Retinal pigment epithelial cell (primary cell): ENCODE measurements at regions not wholly inside any gene's neighbourhood (a gene's known extent, or its start where the extent isn't known, plus 50 kb on each side); places are given as distances from the start of the nearest gene placed in this dataset.

Experiments used
- DNase-seq: peaks from one replicate; pipeline ENCODE4 v3.0.0-alpha.2; 2010; ENCODE audit warnings: low read depth
- H3K4me3 ChIP-seq: 2 replicates; pipeline ENCODE4 v1.5.1; 2011; ENCODE audit warnings: mild to moderate bottlenecking, low read length, control low read depth, moderate library complexity
- TF ChIP-seq, protein P1 (sequence below): conservative IDR thresholded peaks from 2 replicates; pipeline ENCODE4 v1.5.1; 2011; ENCODE audit warnings: low read depth, low read length, control low read depth, inconsistent platforms

DNA sequence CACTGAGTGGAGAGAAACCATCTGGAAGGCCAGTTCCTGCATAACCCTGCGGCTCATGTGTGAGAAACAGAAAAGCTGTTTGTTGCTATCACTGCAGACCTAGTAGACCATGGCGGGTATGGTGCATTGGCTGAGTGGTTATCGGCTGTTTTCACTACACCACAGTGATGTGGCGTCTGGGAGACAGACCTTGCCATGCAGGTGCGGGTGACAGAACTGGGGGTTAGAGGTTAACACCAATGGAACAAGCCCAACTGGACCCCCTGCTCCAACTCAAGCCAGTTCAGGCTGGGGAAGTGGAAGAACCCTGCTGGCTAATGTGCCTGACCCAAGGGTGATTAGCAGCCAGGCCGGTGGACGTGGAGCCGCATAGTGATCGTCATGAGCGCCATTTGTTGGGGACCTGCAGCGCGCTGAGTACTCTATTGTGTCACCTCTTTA, 91.9 kb downstream of the IRF8 start:
- TF ChIP-seq, protein P1, sequence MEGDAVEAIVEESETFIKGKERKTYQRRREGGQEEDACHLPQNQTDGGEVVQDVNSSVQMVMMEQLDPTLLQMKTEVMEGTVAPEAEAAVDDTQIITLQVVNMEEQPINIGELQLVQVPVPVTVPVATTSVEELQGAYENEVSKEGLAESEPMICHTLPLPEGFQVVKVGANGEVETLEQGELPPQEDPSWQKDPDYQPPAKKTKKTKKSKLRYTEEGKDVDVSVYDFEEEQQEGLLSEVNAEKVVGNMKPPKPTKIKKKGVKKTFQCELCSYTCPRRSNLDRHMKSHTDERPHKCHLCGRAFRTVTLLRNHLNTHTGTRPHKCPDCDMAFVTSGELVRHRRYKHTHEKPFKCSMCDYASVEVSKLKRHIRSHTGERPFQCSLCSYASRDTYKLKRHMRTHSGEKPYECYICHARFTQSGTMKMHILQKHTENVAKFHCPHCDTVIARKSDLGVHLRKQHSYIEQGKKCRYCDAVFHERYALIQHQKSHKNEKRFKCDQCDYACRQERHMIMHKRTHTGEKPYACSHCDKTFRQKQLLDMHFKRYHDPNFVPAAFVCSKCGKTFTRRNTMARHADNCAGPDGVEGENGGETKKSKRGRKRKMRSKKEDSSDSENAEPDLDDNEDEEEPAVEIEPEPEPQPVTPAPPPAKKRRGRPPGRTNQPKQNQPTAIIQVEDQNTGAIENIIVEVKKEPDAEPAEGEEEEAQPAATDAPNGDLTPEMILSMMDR, result no peak
- no peak overlapping the region for H3K4me3 ChIP-seq
- no peak for DNase-seq

DNA sequence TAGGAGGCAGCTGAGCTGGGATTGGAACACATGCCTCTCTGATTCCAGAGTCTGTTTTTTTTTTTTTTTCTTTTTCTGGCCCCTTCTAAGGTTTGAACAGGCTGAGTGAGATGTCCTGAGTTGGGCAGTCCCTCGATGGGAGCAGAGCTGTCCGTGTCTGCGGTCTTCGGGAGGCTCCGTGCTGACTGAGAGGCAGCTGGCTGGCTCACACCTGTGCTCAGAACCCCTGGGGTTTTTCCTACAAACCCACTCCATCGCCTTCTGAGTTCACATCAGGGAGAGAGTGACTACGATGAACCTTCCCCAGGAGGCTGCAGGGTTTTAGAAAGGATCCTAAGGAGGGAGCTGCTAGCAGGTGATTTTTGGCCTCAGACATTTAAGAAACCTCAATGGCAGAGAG, 92.5 kb downstream of the IRF8 start:
- no peak for DNase-seq
- no peak overlapping the region for H3K4me3 ChIP-seq
- TF ChIP-seq, protein P1, result no peak

- TF ChIP-seq, protein P1, result no peak
- no peak overlapping the region for H3K4me3 ChIP-seq
- no peak for DNase-seq
These were observed 92.9 kb downstream of the IRF8 start for GRCh38 chr16:85991856-85992255.

DNA sequence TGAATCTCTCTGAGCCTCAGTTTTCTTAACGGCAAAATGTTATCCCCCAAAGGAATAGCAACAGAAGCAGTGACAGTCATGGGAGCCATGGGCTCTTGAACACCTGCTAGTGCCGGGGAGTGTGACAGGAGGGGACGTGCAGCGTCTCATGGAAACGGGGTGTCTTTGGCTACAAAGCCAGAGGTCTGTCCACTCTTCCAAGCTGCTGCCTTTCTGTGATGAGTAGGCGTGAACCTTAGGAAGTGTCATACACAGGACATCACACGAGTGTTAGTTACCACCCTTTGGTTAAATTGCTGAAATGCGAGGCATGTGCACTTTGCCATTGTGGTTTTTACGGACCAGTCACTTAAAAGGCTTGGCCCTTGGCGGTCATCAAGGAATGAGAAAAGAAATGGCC, 93.4 kb downstream of the IRF8 start:
- H3K4me3 ChIP-seq, result no peak overlapping the region
- TF ChIP-seq, protein P1, result no peak
- DNase-seq, result no peak

DNA sequence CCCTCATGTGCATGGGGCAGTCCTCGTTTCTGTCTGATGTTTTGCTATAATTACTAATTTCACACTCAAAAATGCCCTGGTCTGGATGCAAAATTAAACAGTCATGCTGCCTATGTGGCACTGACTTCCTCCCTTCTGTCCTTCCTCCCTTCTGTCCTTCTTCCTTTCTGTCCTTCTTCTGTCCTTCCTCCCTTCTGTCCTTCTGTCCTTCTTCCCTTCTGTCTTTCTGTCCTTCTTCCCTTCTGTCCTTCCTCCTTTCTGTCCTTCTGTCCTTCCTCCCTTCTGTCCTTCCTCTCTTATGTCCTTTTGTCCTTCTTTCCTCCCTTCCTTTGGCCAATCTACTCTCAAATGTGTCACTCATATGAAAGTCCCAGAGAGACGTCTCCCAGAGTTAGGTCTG, 93.8 kb downstream of the IRF8 start:
- no peak overlapping the region for H3K4me3 ChIP-seq
- no peak for DNase-seq
- TF ChIP-seq, protein P1, result no peak

DNA sequence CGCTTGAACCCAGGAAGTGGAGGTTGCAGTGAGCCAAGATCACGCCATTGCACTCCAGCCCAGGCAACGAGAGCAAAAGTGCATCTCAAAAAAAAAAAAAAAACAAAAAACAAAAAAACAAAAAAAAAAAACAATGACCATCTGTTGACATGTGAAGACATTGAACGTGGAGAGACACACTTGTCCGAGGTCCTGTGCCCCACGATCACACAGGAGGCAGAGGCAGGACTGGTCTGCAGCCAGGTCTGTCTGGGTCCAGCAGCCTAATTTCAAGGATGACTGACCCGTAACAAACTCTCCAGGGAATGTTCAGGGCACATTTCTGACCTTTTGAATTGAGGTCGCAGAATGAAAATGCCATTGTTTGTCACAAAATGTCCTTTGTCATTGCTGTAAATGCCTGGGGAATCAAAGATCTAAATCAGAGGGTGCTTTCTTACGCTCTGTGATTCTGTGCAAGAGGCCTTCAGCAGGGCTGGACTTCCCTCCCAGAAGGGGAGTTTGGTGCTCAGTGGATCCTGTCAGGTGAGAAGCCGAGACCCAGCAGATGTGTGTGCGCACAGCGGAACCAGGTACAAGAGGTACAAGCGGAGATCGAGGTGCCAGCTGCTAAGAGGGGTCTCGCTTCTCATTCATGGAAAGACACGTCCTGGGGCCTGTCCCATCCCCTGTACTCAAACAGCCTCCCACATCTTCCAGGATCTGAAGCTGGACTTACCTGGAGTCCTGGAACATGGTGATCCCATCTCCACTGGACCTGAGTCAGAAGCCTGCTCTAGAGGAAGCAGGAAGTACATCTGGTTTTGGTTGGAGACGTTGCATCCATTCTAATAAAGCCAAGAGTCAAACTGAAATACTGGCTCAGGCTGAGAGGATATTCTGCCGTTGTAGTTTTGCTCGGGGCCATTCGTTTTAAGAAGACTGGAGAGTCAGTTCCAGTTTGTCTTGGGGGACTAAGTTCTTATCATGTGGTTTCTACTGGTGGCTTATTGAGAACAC, 95.8 kb downstream of the IRF8 start:
- TF ChIP-seq, protein P1, result no peak
- no peak for DNase-seq

More for the DNA sequence above, 95.8 kb downstream of the IRF8 start:
- H3K4me3 ChIP-seq, result no peak overlapping the region
